Eye (tissue), 1 donor: ENCODE measurements at regions not wholly inside any gene's neighbourhood (a gene's known extent, or its start where the extent isn't known, plus 50 kb on each side); places are given as distances from the start of the nearest gene placed in this dataset.

Experiments
- DNase-seq: peaks from one replicate; pipeline ENCODE4 v3.0.0-alpha.2; 2015

DNA sequence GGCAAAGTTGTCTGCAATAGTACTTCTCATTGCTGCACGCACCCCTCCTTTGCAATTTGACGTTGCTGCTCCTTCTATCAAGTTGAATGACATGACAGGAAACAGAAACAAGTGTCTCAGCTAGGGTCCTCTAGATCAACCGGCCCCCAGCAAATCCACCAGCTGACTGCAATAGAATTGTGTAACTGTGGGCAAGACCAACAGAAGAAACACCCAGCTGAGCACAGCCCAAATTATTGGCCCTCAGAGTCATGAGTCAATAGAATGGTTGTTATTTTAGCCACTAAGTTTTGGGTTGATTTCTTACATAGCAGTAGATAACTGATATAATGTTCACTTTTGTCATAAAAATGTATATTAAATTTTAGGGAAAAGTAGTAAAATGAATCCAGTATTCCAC lies 202.7 kb downstream of the MAFB start:
- DNase-seq: no peak

DNA sequence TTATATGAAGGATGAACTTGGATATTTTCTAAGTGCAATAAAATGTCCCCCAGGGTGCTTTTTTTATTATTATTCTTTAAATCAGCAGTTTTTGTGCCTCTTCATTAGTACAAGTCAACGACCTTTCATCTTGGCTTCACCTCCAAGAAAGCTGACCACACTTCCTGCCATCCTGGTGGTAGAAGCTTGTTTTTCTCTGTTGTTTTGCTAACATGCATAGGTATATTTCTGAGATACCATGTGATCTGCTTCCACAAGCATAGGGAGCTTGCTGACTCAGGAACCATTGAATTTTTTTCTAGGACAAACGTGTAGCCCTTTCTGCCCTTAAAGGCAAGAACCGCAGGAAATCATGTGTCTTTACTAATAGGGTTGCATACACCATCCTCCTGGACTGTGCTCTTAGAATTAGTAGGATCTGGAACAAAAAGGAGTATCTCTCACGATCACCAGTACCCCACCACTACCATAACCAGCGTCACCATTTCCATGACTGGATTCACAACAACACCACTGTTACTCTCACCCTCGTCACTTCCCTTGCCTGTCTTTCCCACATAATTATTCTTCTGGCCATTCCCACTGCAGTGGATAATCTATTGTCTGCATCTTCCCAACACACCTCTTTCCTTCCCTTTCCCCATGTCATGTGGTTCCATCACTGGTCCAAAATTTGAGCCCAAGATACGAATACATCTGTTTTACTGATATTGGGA lies 207.1 kb downstream of the MAFB start:
- no peak for DNase-seq

DNA sequence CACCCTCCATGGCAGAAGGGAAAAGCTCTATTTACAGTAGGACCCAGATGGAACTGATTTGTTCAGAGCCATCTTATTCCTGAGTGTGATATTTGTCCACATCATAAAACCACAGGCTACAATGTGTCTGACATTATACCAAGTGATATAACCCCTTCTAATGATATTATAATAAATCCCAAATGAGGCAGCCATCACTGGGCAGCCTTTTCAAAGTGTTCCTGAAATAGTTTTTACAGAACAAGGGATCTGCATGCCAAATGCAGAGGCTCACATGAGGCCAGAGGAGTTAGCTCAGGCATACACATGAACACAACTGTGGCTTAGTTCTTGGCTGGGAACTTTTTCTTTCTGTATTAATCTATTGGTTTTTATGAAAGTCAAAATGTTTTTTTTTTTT lies 207.7 kb downstream of the MAFB start:
- peak; percentile 28 for DNase-seq

DNA sequence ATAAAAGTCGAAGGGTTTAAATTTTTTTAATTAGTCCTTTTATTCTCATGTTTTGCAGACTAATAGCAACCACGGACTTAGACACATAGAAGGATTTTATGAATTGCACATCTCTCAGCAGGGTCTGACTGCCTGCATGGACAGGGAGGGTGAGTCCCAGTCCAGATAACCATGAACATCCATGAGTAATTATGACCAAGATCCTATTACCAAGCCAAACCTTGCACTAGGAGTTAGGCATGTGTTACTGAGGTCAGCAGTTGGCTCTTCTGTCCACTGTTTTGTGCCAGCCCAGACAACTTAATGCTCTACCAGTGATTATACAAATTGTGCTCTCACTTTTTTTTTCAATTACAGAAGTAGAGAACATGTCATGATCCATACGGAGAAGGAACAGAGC lies 211.2 kb downstream of the MAFB start:
- DNase-seq: no peak

DNA sequence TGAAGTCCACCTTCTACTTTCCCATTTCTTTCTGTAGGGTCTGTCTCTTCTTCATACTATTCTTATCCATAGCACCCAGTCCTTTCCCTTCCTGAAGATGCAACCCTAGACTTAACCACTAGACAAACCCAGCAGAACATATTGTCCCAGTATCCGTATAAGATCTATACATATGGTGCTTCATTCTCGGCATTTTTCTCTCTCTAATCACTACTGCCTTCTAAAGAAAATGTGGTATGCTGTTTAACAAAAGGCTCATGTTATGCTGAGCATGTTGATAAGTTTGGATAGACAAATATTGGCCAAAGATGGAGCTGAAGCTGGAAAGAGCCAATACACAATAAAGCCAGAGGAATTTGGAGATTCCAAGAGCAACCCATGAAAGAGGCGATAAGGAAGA lies 212.6 kb downstream of the MAFB start:
- no peak for DNase-seq

DNA sequence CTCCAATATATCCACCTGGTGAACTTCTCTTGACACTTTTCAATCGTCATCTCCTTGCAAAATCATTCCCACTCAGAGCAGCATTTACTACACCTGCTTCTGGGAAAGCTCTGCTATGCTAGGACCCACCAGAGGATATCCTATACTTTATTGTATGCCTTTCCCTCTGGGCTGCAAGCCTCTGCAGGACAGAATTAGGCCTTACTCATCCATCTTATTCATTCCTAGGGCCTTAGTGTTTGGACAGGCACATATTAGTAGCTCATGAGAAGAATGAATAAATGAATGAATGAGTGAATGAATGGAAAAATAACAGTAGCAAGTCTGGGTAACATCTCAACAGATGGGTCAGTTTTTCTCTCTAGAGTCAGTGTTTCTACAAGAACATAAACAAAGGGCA lies 216.1 kb downstream of the MAFB start:
- DNase-seq: no peak

DNA sequence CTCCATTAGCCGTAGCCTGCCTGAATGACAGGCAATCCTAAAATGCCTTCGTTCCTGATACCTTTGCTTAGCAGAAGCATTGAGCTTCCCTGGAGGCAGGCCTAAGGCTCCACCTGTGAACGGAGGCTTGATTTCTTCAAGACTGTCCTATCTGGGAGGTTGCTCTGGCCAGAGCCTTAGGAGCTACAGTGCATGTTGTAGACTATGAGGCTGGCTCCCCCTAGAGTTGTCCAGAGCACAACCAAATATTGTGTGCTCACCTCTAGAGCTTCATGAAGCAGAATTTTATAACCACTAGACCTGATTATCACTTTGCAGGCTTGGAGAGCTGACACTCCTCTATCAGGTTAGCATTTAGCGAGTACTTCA lies 217.8 kb downstream of the MAFB start:
- DNase-seq: peak; percentile 33

DNA sequence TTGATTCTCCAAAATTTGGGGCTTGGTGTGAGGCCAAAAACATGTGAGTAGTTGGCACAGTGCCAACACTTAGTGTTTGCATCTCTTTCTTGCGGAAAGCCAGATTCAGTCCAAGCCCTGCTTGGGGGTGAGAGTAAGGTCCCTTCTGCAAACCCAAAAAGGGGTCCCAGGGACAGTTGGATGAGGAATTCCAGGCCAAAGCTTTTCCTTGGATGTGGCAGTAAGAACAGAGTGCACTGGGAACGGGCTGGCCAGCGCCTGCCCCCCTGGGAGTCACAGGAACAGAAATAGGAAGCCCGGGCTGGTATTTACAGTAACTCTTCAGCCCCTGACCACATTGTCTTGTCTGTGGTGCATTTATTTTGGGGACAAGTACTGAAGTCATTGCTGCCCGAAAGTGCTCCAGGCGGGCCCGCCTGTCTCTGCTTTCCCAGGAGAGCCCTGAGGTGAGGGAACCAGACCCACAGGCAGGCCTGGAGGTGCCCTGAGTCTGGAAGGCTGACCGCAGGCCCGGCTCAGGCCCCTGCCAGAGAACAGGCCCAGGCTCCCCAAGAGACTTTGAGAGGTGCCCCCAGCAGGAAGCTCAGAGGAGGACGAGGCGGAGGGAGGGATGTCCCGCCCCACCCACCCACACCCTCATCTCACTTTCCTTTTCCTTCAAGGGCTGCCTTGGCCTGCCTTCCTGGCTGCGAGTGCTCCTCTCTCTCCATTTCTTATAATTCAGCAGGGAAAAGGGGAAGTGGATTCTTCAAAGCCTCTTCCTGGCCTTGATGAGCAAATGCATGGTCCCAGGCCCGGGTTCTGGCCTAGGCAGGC lies 218.4 kb downstream of the MAFB start:
- DNase-seq: peak; percentile 34

DNA sequence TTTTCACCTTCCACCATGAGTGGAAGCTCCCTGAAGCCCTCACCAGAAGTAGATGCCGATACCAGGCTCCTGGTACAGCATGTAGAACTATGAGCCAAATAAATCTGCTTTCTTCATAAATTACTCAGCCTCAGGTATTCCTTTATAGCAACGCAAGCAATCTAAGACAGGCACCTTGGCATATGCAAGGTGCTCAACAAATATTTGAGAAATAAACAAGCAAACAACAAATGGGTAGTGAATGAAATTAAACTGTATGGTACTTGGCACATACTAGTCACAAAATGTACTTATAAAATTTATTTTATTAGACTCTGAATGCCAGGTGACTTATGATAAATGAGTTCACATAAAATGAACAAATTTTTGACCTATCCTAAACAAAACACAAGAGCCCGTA lies 220.3 kb downstream of the MAFB start:
- DNase-seq: no peak

DNA sequence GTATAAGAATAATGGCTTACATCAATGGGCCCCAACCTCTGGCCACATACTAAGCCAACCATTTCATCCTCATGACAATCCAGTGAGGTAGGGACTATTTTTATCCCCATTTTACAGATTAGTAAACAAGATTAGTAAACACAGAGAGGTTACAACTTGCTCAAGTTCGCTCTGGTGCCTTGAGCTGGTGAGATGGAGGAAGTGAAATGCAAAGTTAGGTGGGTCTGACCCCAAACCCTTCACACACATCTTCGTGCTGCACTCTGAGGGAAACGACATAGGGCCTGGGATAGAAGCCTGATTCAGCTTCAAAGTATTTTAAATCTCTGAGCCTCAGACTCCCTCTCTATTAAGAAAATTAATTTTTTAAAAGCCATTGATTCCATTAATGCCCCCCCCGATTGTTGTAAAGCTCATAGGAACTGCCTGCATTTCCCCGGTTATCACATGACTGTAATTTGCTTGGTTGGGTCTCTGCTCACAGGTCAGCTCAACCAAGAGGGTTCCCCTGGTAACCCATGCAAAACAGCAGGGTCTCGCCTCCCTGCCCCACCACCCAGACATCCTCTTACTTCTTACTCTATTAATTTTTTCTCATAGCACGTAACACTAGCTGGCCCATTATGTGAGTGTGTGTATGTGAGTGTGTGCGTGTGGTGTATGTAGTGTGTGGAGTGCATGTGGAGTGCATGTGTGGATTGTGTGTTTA lies 221.2 kb downstream of the MAFB start:
- no peak for DNase-seq

DNA sequence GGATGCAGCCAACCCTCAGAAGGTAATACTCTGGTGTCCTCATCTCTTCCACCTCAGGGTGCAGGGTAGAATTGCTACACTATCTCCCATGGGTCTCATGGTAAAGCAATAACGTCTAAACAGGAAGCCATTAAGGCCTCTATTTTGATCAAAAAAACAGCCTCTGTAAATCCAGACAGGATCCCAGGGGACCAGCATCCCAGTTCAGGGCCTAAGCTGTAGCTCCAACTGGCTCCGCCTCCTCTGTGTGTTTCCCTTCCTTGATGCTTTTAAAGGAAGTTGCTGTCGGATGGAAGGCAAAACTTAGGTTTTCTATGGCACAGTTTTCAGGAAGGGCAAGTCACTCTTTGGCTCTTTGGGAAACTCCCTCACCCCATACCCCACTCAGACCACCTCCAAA lies 222.0 kb downstream of the MAFB start:
- DNase-seq: no peak

DNA sequence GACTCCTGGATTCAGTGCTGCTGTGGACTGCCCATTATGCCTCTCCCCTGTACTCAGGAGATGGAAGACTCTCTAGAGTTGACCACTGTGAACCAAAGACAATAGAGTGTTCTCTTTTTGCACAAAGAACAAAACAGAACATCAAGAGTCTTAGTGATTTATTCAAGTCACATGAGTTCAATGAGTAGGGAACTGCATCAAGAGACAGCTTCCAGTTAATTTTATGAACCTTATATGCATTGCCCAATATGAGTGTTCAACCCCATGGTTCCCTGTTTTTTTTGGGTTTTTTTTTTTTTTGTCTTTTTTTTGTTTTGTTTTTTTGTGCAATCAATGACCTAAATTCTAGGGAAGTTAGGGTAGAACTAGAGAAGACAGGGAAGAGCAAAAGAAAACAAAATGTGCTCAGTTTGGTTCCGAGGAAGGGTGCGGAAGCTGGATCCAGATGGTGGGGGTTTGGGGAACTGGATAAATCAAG lies 224.3 kb downstream of the MAFB start:
- no peak for DNase-seq

DNA sequence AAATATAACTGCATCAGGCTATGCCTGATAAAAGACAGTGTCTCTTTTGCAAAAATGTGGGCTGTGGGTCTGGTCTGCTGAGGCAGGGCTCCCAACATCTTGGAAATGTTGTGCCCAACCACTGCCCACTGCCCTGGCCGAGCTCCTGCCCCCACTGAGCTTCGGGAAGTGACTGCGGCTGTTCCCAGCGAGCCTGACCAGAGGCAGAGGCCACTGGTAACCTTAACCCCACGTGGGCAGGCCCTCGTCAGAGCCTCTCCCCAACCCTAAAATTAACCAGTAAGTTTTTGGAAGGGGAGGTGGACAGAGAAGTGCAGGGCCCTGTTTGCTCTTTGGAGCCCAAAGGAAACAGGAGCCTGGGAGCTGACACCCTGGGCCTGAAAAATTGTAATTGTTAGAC lies 225.9 kb downstream of the MAFB start:
- DNase-seq: no peak

DNA sequence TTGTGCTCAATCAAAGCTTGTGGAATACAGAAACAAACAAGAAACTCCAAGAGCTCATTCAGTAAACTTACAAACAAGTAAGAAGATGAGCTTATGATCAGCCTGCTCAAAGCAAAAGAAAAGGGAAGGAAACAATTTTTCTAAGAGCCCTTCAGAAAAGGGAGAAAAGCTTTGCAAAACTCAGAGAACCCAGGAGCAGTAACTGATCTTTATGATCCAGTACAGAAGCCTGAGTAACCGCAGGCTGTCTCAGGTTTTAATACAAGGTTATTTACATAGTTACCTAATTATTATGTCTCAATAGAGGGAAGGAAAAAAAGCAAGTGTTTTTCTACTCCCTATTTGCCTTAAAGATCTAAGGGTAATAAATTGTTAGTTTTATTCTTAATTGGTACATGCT lies 226.5 kb downstream of the MAFB start:
- no peak for DNase-seq

DNA sequence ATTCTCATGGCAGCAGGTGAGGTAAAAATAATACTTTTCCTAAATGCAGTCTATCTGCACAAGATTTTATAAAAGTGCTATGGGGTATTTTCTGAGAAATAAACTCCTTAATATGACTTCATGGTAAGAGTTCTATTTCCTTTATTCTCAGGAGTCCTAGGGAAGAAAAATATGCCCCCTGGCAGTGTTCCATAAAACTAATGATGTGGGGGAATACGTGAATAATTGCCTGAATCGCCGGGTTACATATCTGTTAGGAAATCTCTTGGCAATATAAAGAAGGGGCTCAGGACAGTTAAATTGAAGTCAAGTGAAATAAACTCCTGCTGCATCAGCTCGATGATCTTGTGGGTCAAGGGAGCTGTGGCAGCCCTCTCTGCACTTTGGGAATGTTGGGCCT lies 229.7 kb downstream of the MAFB start:
- DNase-seq: no peak

DNA sequence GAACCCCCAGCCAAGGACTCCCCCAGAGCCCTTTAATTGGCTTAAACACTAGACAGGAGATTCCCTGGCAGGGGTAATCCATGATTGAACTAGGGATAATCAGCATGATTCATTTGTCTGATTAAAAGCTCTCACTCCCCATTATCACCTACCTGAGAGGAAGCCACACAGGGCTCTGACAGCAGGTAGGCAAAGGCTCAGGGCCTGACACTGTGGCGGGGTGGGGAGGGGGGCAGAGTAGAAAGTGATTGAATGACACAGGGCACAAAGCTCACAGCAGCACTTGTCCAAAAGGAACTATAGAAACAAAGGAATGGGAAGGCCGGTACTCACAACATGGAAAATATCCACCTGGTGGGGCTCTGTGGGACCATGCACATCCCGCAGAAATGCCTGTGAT lies 231.6 kb downstream of the MAFB start:
- DNase-seq: no peak

DNA sequence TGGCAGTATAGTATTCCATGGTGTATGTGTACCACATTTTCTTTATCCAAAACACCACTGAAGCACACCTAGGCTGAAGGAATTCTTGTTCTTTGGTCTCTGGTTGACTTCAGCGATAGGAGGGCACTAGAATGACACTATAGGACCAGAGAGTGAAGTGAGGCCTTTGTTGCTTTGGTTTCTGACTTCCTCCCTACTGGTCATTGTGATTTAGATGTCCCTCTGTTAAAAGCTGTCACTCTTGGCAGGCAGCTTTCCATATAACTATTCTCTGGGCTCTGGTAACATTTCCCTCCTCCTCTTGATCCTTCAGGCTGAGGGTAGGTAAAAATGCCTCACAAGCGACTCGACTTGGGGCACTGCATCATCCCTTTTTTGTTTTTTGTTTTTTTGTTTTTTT lies 236.3 kb downstream of the MAFB start:
- no peak for DNase-seq

DNA sequence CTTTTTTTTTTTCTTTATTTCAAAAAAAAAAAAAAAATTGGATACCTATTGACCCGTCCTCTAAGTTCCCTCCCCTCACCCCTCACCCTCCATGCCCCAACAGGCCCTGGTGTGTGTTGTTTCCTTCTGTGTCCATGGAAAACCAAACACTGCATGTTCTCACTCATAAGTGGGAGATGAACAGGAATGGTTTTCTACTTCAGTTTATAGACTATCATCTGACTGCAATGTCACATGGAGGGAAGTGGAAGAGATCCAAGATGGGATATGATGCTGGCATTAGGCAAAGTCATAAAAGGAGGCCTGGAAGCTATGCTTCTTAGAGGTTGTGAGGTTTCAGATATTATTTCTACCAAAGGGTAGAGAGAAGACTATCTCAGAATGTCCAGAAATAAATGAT lies 237.5 kb downstream of the MAFB start:
- DNase-seq: no peak

DNA sequence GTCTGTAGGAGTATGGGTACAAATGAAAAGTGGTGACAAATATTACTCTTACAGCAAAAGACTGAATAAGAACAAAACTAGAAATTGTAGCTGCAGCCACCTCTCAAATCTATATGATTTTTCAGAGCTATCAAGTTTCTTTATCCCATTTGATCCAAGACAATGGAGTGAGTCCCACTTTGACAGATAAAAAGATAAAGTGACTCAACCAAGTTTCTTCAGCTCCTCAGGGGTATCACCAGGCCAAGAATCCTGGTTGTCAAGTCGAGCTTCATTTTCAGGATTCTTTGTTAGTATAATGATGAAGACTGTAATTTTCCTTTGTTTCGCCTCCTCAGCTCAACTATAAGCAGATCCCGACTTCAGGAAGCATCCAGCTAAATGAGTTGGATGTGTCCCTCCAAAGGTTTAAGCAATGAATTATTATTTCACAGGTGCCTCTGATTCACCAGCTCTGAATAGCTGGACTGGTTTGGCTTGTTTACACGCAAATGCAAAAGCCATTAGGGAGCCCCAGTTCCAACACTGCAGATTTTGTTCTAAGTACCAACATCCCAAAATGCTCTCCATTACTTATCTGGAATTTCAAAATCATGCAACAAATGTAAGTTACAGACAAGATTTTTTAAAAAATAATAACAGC lies 238.9 kb downstream of the MAFB start:
- DNase-seq: no peak

DNA sequence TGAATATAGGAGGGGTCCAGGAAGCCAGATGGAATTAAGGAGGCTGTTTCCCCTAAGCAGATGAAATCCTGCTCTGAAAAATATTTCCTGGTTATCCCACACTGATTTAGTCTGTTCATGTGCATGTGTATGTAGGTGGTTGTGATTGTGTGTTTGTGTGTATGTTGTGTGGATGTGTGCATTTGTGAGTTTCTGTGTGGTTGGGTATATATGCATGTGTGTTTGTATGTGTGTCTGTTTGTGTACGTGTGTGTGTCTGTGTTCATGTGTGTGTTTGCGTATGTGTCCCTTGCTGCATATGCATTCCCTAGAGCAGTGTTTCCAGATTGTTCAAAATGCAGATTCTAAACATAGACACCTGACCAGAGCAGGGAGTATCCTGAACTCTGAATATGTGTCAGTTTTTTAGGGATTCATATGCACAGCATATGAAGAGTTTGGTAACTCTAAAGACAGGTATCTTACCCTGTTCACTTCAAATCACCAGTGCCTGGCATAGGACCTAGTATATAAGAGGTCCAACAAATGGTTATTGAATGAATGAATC lies 239.8 kb downstream of the MAFB start:
- DNase-seq: no peak

DNA sequence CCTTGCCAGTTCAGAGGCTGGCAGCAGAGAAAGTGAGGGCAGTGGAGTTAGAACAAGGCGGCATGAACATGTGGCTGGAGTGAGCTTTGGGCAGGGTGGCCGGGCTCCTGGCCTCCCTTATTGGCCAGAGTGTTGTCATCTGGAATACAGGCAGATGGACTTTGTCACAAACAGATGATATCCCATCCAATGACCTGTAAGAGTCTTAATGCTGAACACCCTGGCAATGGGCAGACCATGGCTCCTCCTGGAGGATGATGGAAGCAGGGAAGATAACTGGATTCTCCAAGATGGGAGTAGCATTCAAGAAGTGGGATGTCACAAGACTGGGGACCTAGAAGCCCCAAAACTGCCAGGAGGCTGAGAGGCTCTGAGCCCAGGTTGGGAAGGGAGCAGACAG lies 242.1 kb downstream of the MAFB start:
- no peak for DNase-seq

DNA sequence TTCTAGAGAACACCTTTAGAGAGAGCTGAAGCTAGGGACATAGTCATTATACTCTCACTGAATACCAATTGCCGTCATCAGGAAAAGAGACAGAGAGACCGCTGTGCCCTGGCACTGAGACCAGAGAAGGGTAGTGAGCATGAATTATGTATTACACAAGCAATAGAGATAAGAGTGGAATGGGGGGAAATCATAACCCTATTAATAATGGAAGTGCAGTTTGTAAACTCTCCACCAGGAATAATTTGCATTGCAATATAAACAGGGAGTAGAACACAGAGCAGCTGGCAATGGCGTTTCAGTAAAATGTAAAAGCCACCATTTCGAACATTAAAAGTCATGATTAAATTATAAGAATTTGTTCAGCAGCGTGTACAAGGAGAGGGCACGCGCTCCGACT lies 244.5 kb downstream of the MAFB start:
- no peak for DNase-seq

DNA sequence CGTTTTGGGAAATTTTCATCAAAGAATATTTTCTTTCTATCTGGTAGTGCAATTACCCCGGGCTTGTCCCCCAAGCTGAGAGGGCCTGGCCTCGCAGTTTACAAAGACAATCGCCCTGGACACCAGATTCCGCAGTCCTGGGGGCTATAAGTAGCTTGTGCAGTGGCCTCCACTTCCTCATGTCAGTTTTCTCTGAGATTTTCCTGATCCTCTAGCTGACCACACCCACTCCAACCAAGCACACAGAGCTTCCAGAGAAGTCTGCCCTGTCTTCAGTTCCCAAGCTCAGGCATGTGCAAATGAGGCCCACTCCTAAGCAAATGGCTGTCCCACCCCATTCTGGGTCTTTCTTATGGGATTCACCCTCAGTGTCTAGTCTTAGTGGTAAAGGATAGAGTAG lies 245.3 kb downstream of the MAFB start:
- no peak for DNase-seq
